DOHH2 (cell line): ENCODE measurements at regions not wholly inside any gene's neighbourhood (a gene's known extent, or its start where the extent isn't known, plus 50 kb on each side); places are given as distances from the start of the nearest gene placed in this dataset.

Source experiments
- EZH2phosphoT487 ChIP-seq: fragments of 200-600 bp; sonication (generic); IDR thresholded peaks from 2 replicates; pipeline ENCODE4 v1.6.1; 2017; ENCODE audit warnings: borderline replicate concordance, mild to moderate bottlenecking, antibody characterized with exemption, low read length, moderate library complexity, mixed read lengths
- TF ChIP-seq, protein P1 (sequence below): fragments of 200-600 bp; sonication (generic); IDR thresholded peaks from one replicate; pipeline ENCODE4 v1.5.1; 2014; ENCODE audit warnings: antibody characterized with exemption, mild to moderate bottlenecking, low read depth, low read length; ENCODE audit not compliant: poor library complexity, severe bottlenecking

- TF ChIP-seq, protein P1, sequence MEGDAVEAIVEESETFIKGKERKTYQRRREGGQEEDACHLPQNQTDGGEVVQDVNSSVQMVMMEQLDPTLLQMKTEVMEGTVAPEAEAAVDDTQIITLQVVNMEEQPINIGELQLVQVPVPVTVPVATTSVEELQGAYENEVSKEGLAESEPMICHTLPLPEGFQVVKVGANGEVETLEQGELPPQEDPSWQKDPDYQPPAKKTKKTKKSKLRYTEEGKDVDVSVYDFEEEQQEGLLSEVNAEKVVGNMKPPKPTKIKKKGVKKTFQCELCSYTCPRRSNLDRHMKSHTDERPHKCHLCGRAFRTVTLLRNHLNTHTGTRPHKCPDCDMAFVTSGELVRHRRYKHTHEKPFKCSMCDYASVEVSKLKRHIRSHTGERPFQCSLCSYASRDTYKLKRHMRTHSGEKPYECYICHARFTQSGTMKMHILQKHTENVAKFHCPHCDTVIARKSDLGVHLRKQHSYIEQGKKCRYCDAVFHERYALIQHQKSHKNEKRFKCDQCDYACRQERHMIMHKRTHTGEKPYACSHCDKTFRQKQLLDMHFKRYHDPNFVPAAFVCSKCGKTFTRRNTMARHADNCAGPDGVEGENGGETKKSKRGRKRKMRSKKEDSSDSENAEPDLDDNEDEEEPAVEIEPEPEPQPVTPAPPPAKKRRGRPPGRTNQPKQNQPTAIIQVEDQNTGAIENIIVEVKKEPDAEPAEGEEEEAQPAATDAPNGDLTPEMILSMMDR = no peak
- TF ChIP-seq EZH2phosphoT487 = no peak
These were observed 598.1 kb upstream of the FAT1 start for GRCh38 chr4:187321711-187322110.
